MM.1S (cell line): ENCODE measurements at regions not wholly inside any gene's neighbourhood (a gene's known extent, or its start where the extent isn't known, plus 50 kb on each side); places are given as distances from the start of the nearest gene placed in this dataset.

Experiments
- DNase-seq: peaks from one replicate; pipeline ENCODE4 v3.0.0-alpha.2; 2015
- H2AFZ ChIP-seq: fragments of 300-600 bp; sonication (generic); 2 replicates; pipeline ENCODE4 v1.6.0; 2016; ENCODE audit warnings: antibody characterized with exemption, low read length
- H3F3A ChIP-seq: fragments of 300-600 bp; sonication (generic); 2 replicates; pipeline ENCODE4 v1.6.1; 2016; ENCODE audit warnings: mild to moderate bottlenecking, antibody characterized with exemption, low read length, moderate library complexity, mixed read lengths; ENCODE audit not compliant: insufficient read depth
- H3K27ac ChIP-seq: fragments of 300-600 bp; sonication (generic); 2 replicates; pipeline ENCODE4 v1.5.1; 2016; ENCODE audit warnings: mild to moderate bottlenecking, low read length
- H3K27me3 ChIP-seq: fragments of 300-600 bp; sonication (generic); replicated peaks from 2 replicates; pipeline ENCODE4 v1.6.0; 2016; ENCODE audit warnings: low read length; ENCODE audit not compliant: insufficient read depth
- H3K36me3 ChIP-seq: fragments of 300-600 bp; sonication (generic); replicated peaks from 2 replicates; pipeline ENCODE4 v1.6.1; 2016; ENCODE audit warnings: mild to moderate bottlenecking, low read length, mixed read lengths; ENCODE audit not compliant: insufficient read depth
- H3K4me1 ChIP-seq: fragments of 300-600 bp; sonication (generic); 2 replicates; pipeline ENCODE4 v1.6.1; 2016; ENCODE audit warnings: low read length, mixed read lengths
- H3K4me2 ChIP-seq: fragments of 300-600 bp; sonication (generic); 2 replicates; pipeline ENCODE4 v1.6.0; 2016; ENCODE audit warnings: low read depth, low read length
- H3K4me3 ChIP-seq: fragments of 300-600 bp; sonication (generic); 2 replicates; pipeline ENCODE4 v1.5.1; 2016; ENCODE audit warnings: low read length, mixed read lengths
- H3K79me2 ChIP-seq: fragments of 300-600 bp; sonication (generic); 2 replicates; pipeline ENCODE4 v1.6.1; 2016; ENCODE audit warnings: mixed run types, low read length, mixed read lengths
- H3K9ac ChIP-seq: fragments of 300-600 bp; sonication (generic); 2 replicates; pipeline ENCODE4 v1.6.1; 2016; ENCODE audit warnings: low read length, mixed read lengths
- H3K9me2 ChIP-seq: fragments of 300-600 bp; sonication (generic); replicated peaks from 2 replicates; pipeline ENCODE4 v1.6.1; 2016; ENCODE audit warnings: mild to moderate bottlenecking, low read length, mixed read lengths; ENCODE audit not compliant: insufficient read depth
- H3K9me3 ChIP-seq: fragments of 300-600 bp; sonication (generic); replicated peaks from 2 replicates; pipeline ENCODE4 v1.6.1; 2016; ENCODE audit warnings: mild to moderate bottlenecking, low read length, mixed read lengths; ENCODE audit not compliant: insufficient read depth
- H4K20me1 ChIP-seq: fragments of 300-600 bp; sonication (generic); 2 replicates; pipeline ENCODE4 v1.6.1; 2016; ENCODE audit warnings: mild to moderate bottlenecking, low read length, moderate library complexity, mixed read lengths; ENCODE audit not compliant: insufficient read depth
- CTCF ChIP-seq: fragments of 300-600 bp; sonication (generic); IDR thresholded peaks from 2 replicates; pipeline ENCODE4 v1.5.1; 2016; ENCODE audit warnings: antibody characterized with exemption, low read length, mixed read lengths
- EZH2 ChIP-seq: fragments of 300-600 bp; sonication (generic); optimal IDR thresholded peaks from 2 replicates; pipeline ENCODE3; 2017; ENCODE audit warnings: low read depth, mild to moderate bottlenecking, antibody characterized with exemption, low read length, mixed read lengths
- EZH2phosphoT487 ChIP-seq: fragments of 300-600 bp; sonication (generic); IDR thresholded peaks from 2 replicates; pipeline ENCODE4 v1.6.1; 2018; ENCODE audit warnings: antibody characterized with exemption, low read length

- Histone ChIP-seq H3K4me2 (no peak overlapping the region), H3K79me2 (no peaks in the 10 kb centered on the region), H3K9me2 (no peaks in the 10 kb centered on the region), H3K9ac (no peak overlapping the region), H3F3A (no peaks in the 10 kb centered on the region), H3K4me1 (no peaks in the 10 kb centered on the region), H4K20me1 (no peaks in the 10 kb centered on the region), H3K27me3 (no peaks in the 10 kb centered on the region), H3K36me3 (no peaks in the 10 kb centered on the region), H3K27ac (no peak overlapping the region), H2AFZ (no peak overlapping the region), H3K9me3 (no peaks in the 10 kb centered on the region), H3K4me3 (no peak overlapping the region)
- no peak for DNase-seq
- TF ChIP-seq CTCF = no peak
- TF ChIP-seq EZH2 = no peak
- TF ChIP-seq EZH2phosphoT487 = no peak
Measured at GRCh38 chr10:58972576-58973234, 203.7 kb upstream of the PHYHIPL start.

DNA sequence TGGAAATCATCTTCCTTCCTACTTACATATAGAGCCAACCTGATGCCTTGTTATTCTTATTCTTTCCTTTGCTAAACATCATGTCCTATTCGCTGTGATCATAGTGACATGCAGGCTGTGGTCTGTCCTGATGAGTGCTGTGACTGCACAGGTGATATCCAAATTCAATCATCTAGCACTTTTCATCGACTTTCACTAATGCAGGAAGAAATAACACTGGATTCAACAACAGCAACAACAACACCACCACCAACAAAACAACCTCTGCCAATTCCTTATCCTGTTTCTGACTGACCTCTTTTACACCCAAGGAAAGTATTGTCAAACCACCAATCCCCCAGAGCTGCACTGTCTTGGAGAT, 203.2 kb upstream of the PHYHIPL start:
- H3F3A ChIP-seq = no peaks in the 10 kb centered on the region
- H3K9ac ChIP-seq = no peak overlapping the region
- no peaks in the 10 kb centered on the region for H3K36me3 ChIP-seq
- no peaks in the 10 kb centered on the region for H4K20me1 ChIP-seq
- H2AFZ ChIP-seq = no peak overlapping the region
- H3K27me3 ChIP-seq = no peaks in the 10 kb centered on the region
- no peaks in the 10 kb centered on the region for H3K9me2 ChIP-seq
- H3K4me1 ChIP-seq = no peaks in the 10 kb centered on the region
- no peaks in the 10 kb centered on the region for H3K79me2 ChIP-seq
- no peaks in the 10 kb centered on the region for H3K9me3 ChIP-seq
- H3K27ac ChIP-seq = no peak overlapping the region
- no peak for DNase-seq
- H3K4me3 ChIP-seq = no peak overlapping the region
- H3K4me2 ChIP-seq = no peak overlapping the region
- TF ChIP-seq CTCF (no peak), EZH2 (no peak), EZH2phosphoT487 (no peak)

DNA sequence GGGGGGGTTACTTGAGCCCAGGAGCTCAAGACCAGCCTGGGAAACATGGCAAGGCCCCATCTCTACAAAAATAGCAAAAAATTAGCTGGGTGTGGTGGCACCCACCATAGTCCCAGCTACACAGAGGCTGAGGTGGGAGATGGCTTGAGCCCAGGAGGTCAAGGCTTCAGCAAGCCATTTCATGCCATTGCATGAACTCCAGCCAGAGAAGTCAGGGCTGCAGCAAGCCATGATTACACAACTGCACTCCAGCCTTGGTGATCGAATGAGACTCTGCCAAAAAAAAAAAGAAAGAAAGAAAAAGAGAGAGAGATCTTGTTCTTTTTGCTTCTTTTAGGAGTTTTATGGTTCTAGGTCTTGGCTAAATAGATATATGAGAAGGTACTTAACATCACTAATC, 200.2 kb upstream of the PHYHIPL start:
- Histone ChIP-seq H3K9me2 (no peaks in the 10 kb centered on the region), H4K20me1 (no peaks in the 10 kb centered on the region), H3K4me3 (no peak overlapping the region), H3K4me1 (no peaks in the 10 kb centered on the region), H3K9ac (no peak overlapping the region), H3F3A (no peaks in the 10 kb centered on the region), H2AFZ (no peak overlapping the region), H3K4me2 (no peak overlapping the region), H3K27me3 (no peaks in the 10 kb centered on the region), H3K27ac (no peak overlapping the region), H3K79me2 (no peaks in the 10 kb centered on the region), H3K9me3 (no peaks in the 10 kb centered on the region), H3K36me3 (no peaks in the 10 kb centered on the region)
- no peak for DNase-seq
- no peak for TF ChIP-seq EZH2phosphoT487
- no peak for TF ChIP-seq EZH2
- no peak for TF ChIP-seq CTCF
